ENCODE measurements at regions not wholly inside any gene's neighbourhood (a gene's known extent, or its start where the extent isn't known, plus 50 kb on each side); places are given as distances from the start of the nearest gene placed in this dataset.

- Histone ChIP-seq H3K27me3 (ENCODE audit: control insufficient read depth in 2 of 2, insufficient read depth in 2 of 2, low read length in 2 of 2) (0 out of 5 replicates have a peak, but pooled peaks cover 0 to 2% of the 10 kb centered on the region in 2 experiments), H3K4me1 (replicated peaks in 1 of 2; ENCODE audit: control insufficient read depth in 2 of 2, insufficient read depth in 2 of 2, low read length in 2 of 2) (peaks cover 7 to 11% of the 10 kb centered on the region in 2 experiments; a peak in 3 of 5 replicates), H3K79me2 (ENCODE audit: control insufficient read depth, insufficient read depth, low read length) (no peaks in the 10 kb centered on the region), H3K9ac (ENCODE audit: insufficient read depth in 1 of 2, low read depth in 2 of 2, low read length in 2 of 2) (no peak overlapping the region), H3K4me2 (ENCODE audit: insufficient read depth, low read length) (no peak overlapping the region), H3K9me3 (replicated peaks; ENCODE audit: control insufficient read depth, insufficient read depth, low read depth, low read length) (no peaks in the 10 kb centered on the region), H2AFZ (ENCODE audit: low read depth, low read length) (no peak overlapping the region), H3K36me3 (ENCODE audit: control insufficient read depth, insufficient read depth, low read length) (no peaks in the 10 kb centered on the region), H3K9me1 (ENCODE audit: control insufficient read depth, insufficient read depth, low read length) (no peaks in the 10 kb centered on the region), H3K27ac (ENCODE audit: extremely low read depth, low read depth, low read length) (no peak overlapping the region), H3K4me3 (no peak overlapping the region), H4K20me1 (replicated peaks; ENCODE audit: control insufficient read depth, insufficient read depth, low read length) (no peaks in the 10 kb centered on the region; the same call in 1 of the 2 replicates)
- no peak for TF ChIP-seq DLX4 (CRISPR knock-in tag; IDR thresholded peaks at IDR 0.05)
- TF ChIP-seq NBN (IDR thresholded peaks at IDR 0.05; ENCODE audit: low read depth) = no peak
- no peak for TF ChIP-seq PTTG1 (tag; IDR thresholded peaks at IDR 0.05; ENCODE audit: low read depth)
- no peak for TF ChIP-seq NEUROD1 (IDR thresholded peaks at IDR 0.05; ENCODE audit: borderline replicate concordance, low read depth, low read length, partially characterized antibody)
- no peak for TF ChIP-seq NR2C2 (CRISPR knock-in tag; IDR thresholded peaks at IDR 0.05)
- no peak for TF ChIP-seq NR2C2 (tag; IDR thresholded peaks at IDR 0.05)
- no peak for TF ChIP-seq HDAC6 (IDR thresholded peaks at IDR 0.05; ENCODE audit: low read depth, low read length)
- TF ChIP-seq CHD2 (IDR thresholded peaks at IDR 0.05; ENCODE audit: low read depth, low read length) = no peak
- no peak for TF ChIP-seq KDM1A (IDR thresholded peaks at IDR 0.05)
- no peak for TF ChIP-seq SRSF9 (IDR thresholded peaks at IDR 0.05; ENCODE audit: borderline replicate concordance, low read depth, low read length)
- TF ChIP-seq GABPB2 (CRISPR knock-in tag; conservative IDR thresholded peaks at IDR 0.05) = no peak
- no peak for TF ChIP-seq SIX5 (IDR thresholded peaks at IDR 0.05; ENCODE audit: borderline replicate concordance in 1 of 2, insufficient read depth in 1 of 2, low read depth in 1 of 2, low read length in 2 of 2)
- no peak for TF ChIP-seq THRA (IDR thresholded peaks at IDR 0.05)
- TF ChIP-seq POLR2A (conservative IDR thresholded peaks at IDR 0.05) = no peak
- no peak for TF ChIP-seq BRF2 (IDR thresholded peaks at IDR 0.05; ENCODE audit: borderline replicate concordance, insufficient read depth, insufficient read length)
- no peak for TF ChIP-seq KLF16 (IDR thresholded peaks at IDR 0.05)
- no peak for TF ChIP-seq ILF3 (IDR thresholded peaks at IDR 0.05; ENCODE audit: borderline replicate concordance)
- TF ChIP-seq CCAR2 (IDR thresholded peaks at IDR 0.05; ENCODE audit: low read depth, low read length) = no peak
- no peak for TF ChIP-seq ZBTB1 (CRISPR knock-in tag; IDR thresholded peaks at IDR 0.05; ENCODE audit: borderline replicate concordance, low read depth)
- no TSS peak for BruUV-seq (replicated peaks)
- WGBS (ENCODE audit: insufficient coverage, low coverage, missing lambda C conversion rate) = 20% methylated on average over 1 of the region's 1 CpG
- CTCF ChIA-PET (ENCODE audit: low intra/inter-chr PET ratio) = no interaction called here
- intact Hi-C loops (cut with micrococcal nuclease) (no loop called here), in situ Hi-C loops (cut with MboI) (loop anchor here (10.0 kb wide), 2 partner anchors 316 to 376 kb away; partner anchors contain the start of gene OMP)
- ATAC-seq (no peak), FAIRE-seq (no peak), DNase-seq (ENCODE audit: extremely low read depth in 1 of 4, low spot score in 3 of 4) (no peak)
- POLR2A ChIA-PET = interaction anchor here (0.5 kb wide), 1 partner anchor 314 kb away, joined by 3 read pairs; no protein-coding TSS in a partner anchor
Observed at GRCh38 chr11:76729214-76729613, 53.9 kb upstream of the TSKU start.
